Liver (tissue), 8 donors: ENCODE measurements at regions not wholly inside any gene's neighbourhood (a gene's known extent, or its start where the extent isn't known, plus 50 kb on each side); places are given as distances from the start of the nearest gene placed in this dataset.

ENCODE experiments used
- DNase-seq: peaks from one replicate; pipeline ENCODE4 v3.0.0-alpha.2; 2017; ENCODE audit warnings: low spot score
- H3K27ac ChIP-seq, 2 donors: one replicate each; pipeline ENCODE4 v1.7.0; 2013; ENCODE audit warnings: inconsistent platforms in 2 of 2, low read length in 2 of 2, control low read depth in 1 of 2, low read depth in 1 of 2, mild to moderate bottlenecking in 1 of 2
- H3K27me3 ChIP-seq, 4 donors: one replicate each; pipeline versions ENCODE4 v1.6.1 to v1.7.0; 2013; ENCODE audit warnings: low read length in 3 of 4, inconsistent platforms in 1 of 4, mild to moderate bottlenecking in 1 of 4, moderate library complexity in 1 of 4; ENCODE audit not compliant: control insufficient read depth in 4 of 4, insufficient read depth in 4 of 4
- H3K36me3 ChIP-seq, 4 donors: one replicate each; pipeline versions ENCODE4 v1.6.1 to v1.7.0; 2013; ENCODE audit warnings: low read length in 3 of 4, mild to moderate bottlenecking in 3 of 4, low read depth in 1 of 4, moderate library complexity in 1 of 4; ENCODE audit not compliant: control insufficient read depth in 4 of 4, insufficient read depth in 3 of 4
- H3K4me1 ChIP-seq, 4 donors: one replicate each; pipeline versions ENCODE4 v1.6.1 to v1.7.0; 2013; ENCODE audit warnings: low read length in 3 of 4, mild to moderate bottlenecking in 3 of 4, moderate library complexity in 1 of 4; ENCODE audit not compliant: control insufficient read depth in 4 of 4, insufficient read depth in 4 of 4
- H3K4me3 ChIP-seq, 3 donors: one replicate each; pipeline versions ENCODE4 v1.6.1 to v1.7.0; 2013; ENCODE audit warnings: low read length in 3 of 3, control low read depth in 1 of 3, low read depth in 1 of 3, mild to moderate bottlenecking in 1 of 3
- H3K9ac ChIP-seq, 2 donors: one replicate each; pipeline ENCODE4 v1.7.0; 2013; ENCODE audit warnings: low read length in 2 of 2, mild to moderate bottlenecking in 2 of 2, moderate library complexity in 2 of 2, control low read depth in 1 of 2, low read depth in 1 of 2
- H3K9me3 ChIP-seq, 4 donors: one replicate each; pipeline versions ENCODE4 v1.6.1 to v1.7.0; 2013; ENCODE audit warnings: low read length in 3 of 4; ENCODE audit not compliant: control insufficient read depth in 4 of 4
- EGR1 ChIP-seq, 2 donors: IDR thresholded peaks; 2 replicates each; pipeline ENCODE4 v1.6.1; 2016 to 2018; ENCODE audit warnings: antibody characterized with exemption in 2 of 2, low read depth in 2 of 2
- FOXA1 ChIP-seq: IDR thresholded peaks from 2 replicates; pipeline ENCODE4 v1.6.1; 2016; ENCODE audit warnings: antibody characterized with exemption
- FOXA2 ChIP-seq: IDR thresholded peaks from 2 replicates; pipeline ENCODE4 v1.6.1; 2016; ENCODE audit warnings: antibody characterized with exemption
- HNF4A ChIP-seq, 2 donors: conservative IDR thresholded peaks; 2 replicates each; pipeline ENCODE4 v1.6.1; 2016; ENCODE audit warnings: antibody characterized with exemption in 2 of 2, mild to moderate bottlenecking in 2 of 2
- HNF4G ChIP-seq: IDR thresholded peaks from 2 replicates; pipeline ENCODE4 v1.6.1; 2016; ENCODE audit warnings: antibody characterized with exemption
- JUND ChIP-seq, 2 donors: IDR thresholded peaks; 2 replicates each; pipeline ENCODE4 v1.6.1; 2016; ENCODE audit warnings: antibody characterized with exemption in 2 of 2
- MAX ChIP-seq: IDR thresholded peaks from 2 replicates; pipeline ENCODE4 v1.6.1; 2016; ENCODE audit warnings: antibody characterized with exemption
- NR2F2 ChIP-seq: IDR thresholded peaks from 2 replicates; pipeline ENCODE4 v1.6.1; 2016; ENCODE audit warnings: antibody characterized with exemption
- RAD21 ChIP-seq, 2 donors: IDR thresholded peaks; 2 replicates each; pipeline ENCODE4 v1.6.1; 2016; ENCODE audit warnings: antibody characterized with exemption in 2 of 2, mild to moderate bottlenecking in 2 of 2
- RXRA ChIP-seq, 2 donors: IDR thresholded peaks; 2 replicates each; pipeline ENCODE4 v1.6.1; 2017 to 2018; ENCODE audit warnings: antibody characterized with exemption in 2 of 2, mild to moderate bottlenecking in 1 of 2
- SP1 ChIP-seq: IDR thresholded peaks from 2 replicates; pipeline ENCODE4 v1.6.1; 2018; ENCODE audit warnings: antibody characterized with exemption, mild to moderate bottlenecking
- TAF1 ChIP-seq: conservative IDR thresholded peaks from 2 replicates; pipeline ENCODE4 v1.6.1; 2016; ENCODE audit warnings: antibody characterized with exemption, mild to moderate bottlenecking
- YY1 ChIP-seq: IDR thresholded peaks from 2 replicates; pipeline ENCODE4 v1.6.1; 2016; ENCODE audit warnings: antibody characterized with exemption, mild to moderate bottlenecking
- WGBS: extraction: QIAGEN DNeasy Blood & Tissue Kit; methylation state at CpG from one replicate; pipeline ENCODE4 v1.1.7; 2013; 5-methylcytosine and 5-hydroxymethylcytosine counted together
- TF ChIP-seq, protein P1 (sequence below): IDR thresholded peaks from 2 replicates; pipeline ENCODE4 v1.6.1; 2016; ENCODE audit warnings: antibody characterized with exemption
- TF ChIP-seq, protein P2 (sequence below): IDR thresholded peaks from 2 replicates; pipeline ENCODE4 v1.6.1; 2016; ENCODE audit warnings: antibody characterized with exemption
- TF ChIP-seq, protein P3 (sequence below): fragments of 150-350 bp; IDR thresholded peaks from 2 replicates; pipeline ENCODE4 v1.5.1; 2017; ENCODE audit warnings: improper control_type of control experiment, low read depth, low read length; ENCODE audit not compliant: missing input control
- TF ChIP-seq, protein P4 (sequence below): IDR thresholded peaks from 2 replicates; pipeline ENCODE4 v1.6.1; 2016; ENCODE audit warnings: antibody characterized with exemption, mild to moderate bottlenecking
- donor health status: healthy.
- donor health status: healthy.
- donor health status: healthy.
- donor health status: healthy.
- donor health status: healthy.

GRCh38 chr6:156454867-156455266, 322.3 kb upstream of the ARID1B start:
- Histone ChIP-seq H3K27ac (no peak overlapping the region), H3K9ac (no peak overlapping the region), H3K9me3 (no peaks in the 10 kb centered on the region), H3K36me3 (no peaks in the 10 kb centered on the region), H3K4me1 (no peaks in the 10 kb centered on the region), H3K4me3 (no peak overlapping the region), H3K27me3 (no peaks in the 10 kb centered on the region)
- TF ChIP-seq FOXA2 (no peak), JUND (IDR thresholded peaks at IDR 0.05) (no peak), MAX (no peak), RXRA (IDR thresholded peaks at IDR 0.05) (no peak), HNF4G (no peak), HNF4A (conservative IDR thresholded peaks at IDR 0.05) (no peak), FOXA1 (no peak), NR2F2 (no peak), RAD21 (IDR thresholded peaks at IDR 0.05) (no peak), YY1 (no peak), TAF1 (no peak), EGR1 (IDR thresholded peaks at IDR 0.05; ENCODE audit: low read depth in 2 of 2) (no peak), SP1 (no peak)
- TF ChIP-seq, protein P1, sequence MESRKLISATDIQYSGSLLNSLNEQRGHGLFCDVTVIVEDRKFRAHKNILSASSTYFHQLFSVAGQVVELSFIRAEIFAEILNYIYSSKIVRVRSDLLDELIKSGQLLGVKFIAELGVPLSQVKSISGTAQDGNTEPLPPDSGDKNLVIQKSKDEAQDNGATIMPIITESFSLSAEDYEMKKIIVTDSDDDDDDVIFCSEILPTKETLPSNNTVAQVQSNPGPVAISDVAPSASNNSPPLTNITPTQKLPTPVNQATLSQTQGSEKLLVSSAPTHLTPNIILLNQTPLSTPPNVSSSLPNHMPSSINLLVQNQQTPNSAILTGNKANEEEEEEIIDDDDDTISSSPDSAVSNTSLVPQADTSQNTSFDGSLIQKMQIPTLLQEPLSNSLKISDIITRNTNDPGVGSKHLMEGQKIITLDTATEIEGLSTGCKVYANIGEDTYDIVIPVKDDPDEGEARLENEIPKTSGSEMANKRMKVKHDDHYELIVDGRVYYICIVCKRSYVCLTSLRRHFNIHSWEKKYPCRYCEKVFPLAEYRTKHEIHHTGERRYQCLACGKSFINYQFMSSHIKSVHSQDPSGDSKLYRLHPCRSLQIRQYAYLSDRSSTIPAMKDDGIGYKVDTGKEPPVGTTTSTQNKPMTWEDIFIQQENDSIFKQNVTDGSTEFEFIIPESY: no peak
- TF ChIP-seq, protein P2, sequence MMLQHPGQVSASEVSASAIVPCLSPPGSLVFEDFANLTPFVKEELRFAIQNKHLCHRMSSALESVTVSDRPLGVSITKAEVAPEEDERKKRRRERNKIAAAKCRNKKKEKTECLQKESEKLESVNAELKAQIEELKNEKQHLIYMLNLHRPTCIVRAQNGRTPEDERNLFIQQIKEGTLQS: no peak
- TF ChIP-seq, protein P3, sequence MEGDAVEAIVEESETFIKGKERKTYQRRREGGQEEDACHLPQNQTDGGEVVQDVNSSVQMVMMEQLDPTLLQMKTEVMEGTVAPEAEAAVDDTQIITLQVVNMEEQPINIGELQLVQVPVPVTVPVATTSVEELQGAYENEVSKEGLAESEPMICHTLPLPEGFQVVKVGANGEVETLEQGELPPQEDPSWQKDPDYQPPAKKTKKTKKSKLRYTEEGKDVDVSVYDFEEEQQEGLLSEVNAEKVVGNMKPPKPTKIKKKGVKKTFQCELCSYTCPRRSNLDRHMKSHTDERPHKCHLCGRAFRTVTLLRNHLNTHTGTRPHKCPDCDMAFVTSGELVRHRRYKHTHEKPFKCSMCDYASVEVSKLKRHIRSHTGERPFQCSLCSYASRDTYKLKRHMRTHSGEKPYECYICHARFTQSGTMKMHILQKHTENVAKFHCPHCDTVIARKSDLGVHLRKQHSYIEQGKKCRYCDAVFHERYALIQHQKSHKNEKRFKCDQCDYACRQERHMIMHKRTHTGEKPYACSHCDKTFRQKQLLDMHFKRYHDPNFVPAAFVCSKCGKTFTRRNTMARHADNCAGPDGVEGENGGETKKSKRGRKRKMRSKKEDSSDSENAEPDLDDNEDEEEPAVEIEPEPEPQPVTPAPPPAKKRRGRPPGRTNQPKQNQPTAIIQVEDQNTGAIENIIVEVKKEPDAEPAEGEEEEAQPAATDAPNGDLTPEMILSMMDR: no peak
- TF ChIP-seq, protein P4, sequence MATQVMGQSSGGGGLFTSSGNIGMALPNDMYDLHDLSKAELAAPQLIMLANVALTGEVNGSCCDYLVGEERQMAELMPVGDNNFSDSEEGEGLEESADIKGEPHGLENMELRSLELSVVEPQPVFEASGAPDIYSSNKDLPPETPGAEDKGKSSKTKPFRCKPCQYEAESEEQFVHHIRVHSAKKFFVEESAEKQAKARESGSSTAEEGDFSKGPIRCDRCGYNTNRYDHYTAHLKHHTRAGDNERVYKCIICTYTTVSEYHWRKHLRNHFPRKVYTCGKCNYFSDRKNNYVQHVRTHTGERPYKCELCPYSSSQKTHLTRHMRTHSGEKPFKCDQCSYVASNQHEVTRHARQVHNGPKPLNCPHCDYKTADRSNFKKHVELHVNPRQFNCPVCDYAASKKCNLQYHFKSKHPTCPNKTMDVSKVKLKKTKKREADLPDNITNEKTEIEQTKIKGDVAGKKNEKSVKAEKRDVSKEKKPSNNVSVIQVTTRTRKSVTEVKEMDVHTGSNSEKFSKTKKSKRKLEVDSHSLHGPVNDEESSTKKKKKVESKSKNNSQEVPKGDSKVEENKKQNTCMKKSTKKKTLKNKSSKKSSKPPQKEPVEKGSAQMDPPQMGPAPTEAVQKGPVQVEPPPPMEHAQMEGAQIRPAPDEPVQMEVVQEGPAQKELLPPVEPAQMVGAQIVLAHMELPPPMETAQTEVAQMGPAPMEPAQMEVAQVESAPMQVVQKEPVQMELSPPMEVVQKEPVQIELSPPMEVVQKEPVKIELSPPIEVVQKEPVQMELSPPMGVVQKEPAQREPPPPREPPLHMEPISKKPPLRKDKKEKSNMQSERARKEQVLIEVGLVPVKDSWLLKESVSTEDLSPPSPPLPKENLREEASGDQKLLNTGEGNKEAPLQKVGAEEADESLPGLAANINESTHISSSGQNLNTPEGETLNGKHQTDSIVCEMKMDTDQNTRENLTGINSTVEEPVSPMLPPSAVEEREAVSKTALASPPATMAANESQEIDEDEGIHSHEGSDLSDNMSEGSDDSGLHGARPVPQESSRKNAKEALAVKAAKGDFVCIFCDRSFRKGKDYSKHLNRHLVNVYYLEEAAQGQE: no peak
- no peak for DNase-seq
- 74% methylated on average over 8 of the region's 8 CpGs for WGBS

GRCh38 chr6:156451726-156452125, 325.5 kb upstream of the ARID1B start:
- Histone ChIP-seq H3K4me3 (no peak overlapping the region), H3K27ac (no peak overlapping the region), H3K9me3 (no peaks in the 10 kb centered on the region), H3K9ac (no peak overlapping the region), H3K4me1 (peaks cover 0 to 3% (median 0%) of the 10 kb centered on the region in 4 donors), H3K36me3 (no peaks in the 10 kb centered on the region), H3K27me3 (no peaks in the 10 kb centered on the region)
- 93% methylated on average over 5 of the region's 5 CpGs for WGBS
- TF ChIP-seq RAD21 (IDR thresholded peaks at IDR 0.05): no peak
- TF ChIP-seq TAF1: no peak
- no peak for TF ChIP-seq SP1
- TF ChIP-seq, protein P4: no peak
- TF ChIP-seq FOXA1: no peak
- TF ChIP-seq, protein P3: no peak
- no peak for DNase-seq
